ENCODE measurements at regions not wholly inside any gene's neighbourhood (a gene's known extent, or its start where the extent isn't known, plus 50 kb on each side); places are given as distances from the start of the nearest gene placed in this dataset.
"Not testable (repeated sequence)": the region's sequence is repeated elsewhere in the genome, so short reads cannot be mapped to it uniquely, and the experiment has no call there.

DNA sequence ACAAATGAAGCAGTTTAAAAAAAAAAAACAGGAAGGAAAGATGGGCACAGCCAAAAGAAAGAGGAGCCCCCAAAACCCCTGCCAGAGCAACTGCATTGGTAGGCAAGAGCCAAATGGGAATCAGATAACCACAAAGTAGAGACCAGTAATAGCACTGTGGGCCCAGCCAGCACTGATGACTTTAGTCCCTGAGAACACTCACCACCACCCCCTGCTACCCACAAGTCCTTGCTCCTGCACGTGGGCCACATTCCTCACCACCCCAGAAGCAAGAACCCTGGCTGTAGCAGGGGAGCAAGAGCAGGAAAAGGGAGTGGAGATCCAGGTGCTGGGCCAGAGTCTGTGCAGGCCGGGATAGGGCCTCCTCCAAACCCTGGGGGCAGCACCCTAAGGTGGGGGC is 86.1 kb downstream of the RRAGC start:
- TF ChIP-seq REST (IDR thresholded peaks at IDR 0.05; ENCODE audit: insufficient replicate concordance, low read depth) (no peak), POLR2AphosphoS5 (IDR thresholded peaks at IDR 0.05; ENCODE audit: low read depth) (no peak), GABPA (IDR thresholded peaks at IDR 0.05; ENCODE audit: low read depth) (no peak), SPI1 (IDR thresholded peaks at IDR 0.05; ENCODE audit: borderline replicate concordance, low read depth) (no peak), CTCF (IDR thresholded peaks at IDR 0.05; ENCODE audit: insufficient read depth, low read length) (no peak)
- no peak overlapping the region for H3K27ac ChIP-seq (replicated peaks)
- peaks cover 3% of the 10 kb centered on the region for H3K27me3 ChIP-seq (ENCODE audit: insufficient read depth, poor library complexity, severe bottlenecking)
- no peak overlapping the region for H3K4me3 ChIP-seq (replicated peaks; ENCODE audit: insufficient read depth, low read length)
- no peak for DNase-seq (ENCODE audit: low read depth in 1 of 2, low spot score in 1 of 2)

DNA sequence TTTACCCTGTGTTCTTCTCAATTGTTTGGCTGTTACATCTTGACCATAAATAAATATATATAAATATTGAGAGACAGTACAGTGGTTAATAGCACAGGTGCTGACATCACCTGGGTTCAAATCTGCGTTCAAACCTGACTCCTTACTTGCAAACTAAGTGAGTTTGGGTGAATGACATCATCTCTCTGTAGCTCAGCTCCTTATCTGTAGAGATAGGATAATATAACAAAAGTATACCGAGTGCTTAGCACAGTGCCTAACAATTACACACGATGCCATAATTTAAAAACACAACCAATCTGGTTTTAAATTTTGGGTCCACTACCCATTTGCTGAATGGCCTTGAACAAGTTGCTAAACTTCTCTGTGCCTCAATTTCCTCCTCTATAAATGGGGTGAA is 86.6 kb downstream of the RRAGC start:
- no peaks in the 10 kb centered on the region for H3K27me3 ChIP-seq (ENCODE audit: insufficient read depth, poor library complexity, severe bottlenecking)
- no peak overlapping the region for H3K27ac ChIP-seq (replicated peaks)
- no peak overlapping the region for H3K4me3 ChIP-seq (replicated peaks; ENCODE audit: insufficient read depth, low read length)
- DNase-seq (ENCODE audit: low read depth in 1 of 2, low spot score in 1 of 2), result no peak
- TF ChIP-seq REST (IDR thresholded peaks at IDR 0.05; ENCODE audit: insufficient replicate concordance, low read depth), result no peak
- TF ChIP-seq POLR2AphosphoS5 (IDR thresholded peaks at IDR 0.05; ENCODE audit: low read depth), result no peak
- no peak for TF ChIP-seq CTCF (IDR thresholded peaks at IDR 0.05; ENCODE audit: insufficient read depth, low read length)
- no peak for TF ChIP-seq SPI1 (IDR thresholded peaks at IDR 0.05; ENCODE audit: borderline replicate concordance, low read depth)
- TF ChIP-seq GABPA (IDR thresholded peaks at IDR 0.05; ENCODE audit: low read depth), result no peak

- no peak overlapping the region for H3K4me3 ChIP-seq (replicated peaks; ENCODE audit: insufficient read depth, low read length)
- no peak for DNase-seq (ENCODE audit: low read depth in 1 of 2, low spot score in 1 of 2)
- TF ChIP-seq CTCF (IDR thresholded peaks at IDR 0.05; ENCODE audit: insufficient read depth, low read length), result no peak
- no peak for TF ChIP-seq GABPA (IDR thresholded peaks at IDR 0.05; ENCODE audit: low read depth)
- TF ChIP-seq SPI1 (IDR thresholded peaks at IDR 0.05; ENCODE audit: borderline replicate concordance, low read depth), result no peak
- no peak overlapping the region for H3K27ac ChIP-seq (replicated peaks)
- no peaks in the 10 kb centered on the region for H3K27me3 ChIP-seq (ENCODE audit: insufficient read depth, poor library complexity, severe bottlenecking)
Observed at GRCh38 chr1:38772026-38772425, 87.5 kb downstream of the RRAGC start.

- not testable (repeated sequence) for H3K27ac ChIP-seq (replicated peaks); H3K4me3 ChIP-seq (replicated peaks; ENCODE audit: insufficient read depth, low read length); DNase-seq (ENCODE audit: low read depth in 1 of 2, low spot score in 1 of 2); H3K27me3 ChIP-seq (ENCODE audit: insufficient read depth, poor library complexity, severe bottlenecking)
Observed at GRCh38 chr1:38770516-38771173, 88.9 kb downstream of the RRAGC start.

Data from HL-60 (cell line).